ENCODE measurements at regions not wholly inside any gene's neighbourhood (a gene's known extent, or its start where the extent isn't known, plus 50 kb on each side); places are given as distances from the start of the nearest gene placed in this dataset.
"Not testable (repeated sequence)": the region's sequence is repeated elsewhere in the genome, so short reads cannot be mapped to it uniquely, and the experiment has no call there.

- DNase-seq (ENCODE audit: low read depth); in situ Hi-C loops (cut with HindIII; ENCODE audit: low pct_unique_long_range_greater_than_20kb, low sequenced_read_pairs): not testable (repeated sequence)
These were observed 5404.8 kb upstream of the TPTE start for GRCh38 chr21:5116344-5117123.

- in situ Hi-C loops (cut with HindIII; ENCODE audit: low pct_unique_long_range_greater_than_20kb, low sequenced_read_pairs); DNase-seq (ENCODE audit: low read depth): not testable (repeated sequence)
These were observed 5404.2 kb upstream of the TPTE start for GRCh38 chr21:5117135-5117534.

GRCh38 chr21:5117666-5118295 lies 5403.6 kb upstream of the TPTE start:
- DNase-seq (ENCODE audit: low read depth); in situ Hi-C loops (cut with HindIII; ENCODE audit: low pct_unique_long_range_greater_than_20kb, low sequenced_read_pairs): not testable (repeated sequence)

- DNase-seq (ENCODE audit: low read depth); in situ Hi-C loops (cut with HindIII; ENCODE audit: low pct_unique_long_range_greater_than_20kb, low sequenced_read_pairs): not testable (repeated sequence)
These were observed 5403.1 kb upstream of the TPTE start for GRCh38 chr21:5118296-5118679.

GRCh38 chr21:5119179-5119578 lies 5402.2 kb upstream of the TPTE start:
- in situ Hi-C loops (cut with HindIII; ENCODE audit: low pct_unique_long_range_greater_than_20kb, low sequenced_read_pairs); DNase-seq (ENCODE audit: low read depth): not testable (repeated sequence)

- not testable (repeated sequence) for DNase-seq (ENCODE audit: low read depth)
These were observed 5400.0 kb upstream of the TPTE start for GRCh38 chr21:5121399-5121798.

GRCh38 chr21:5121849-5122248 lies 5399.5 kb upstream of the TPTE start:
- in situ Hi-C loops (cut with HindIII; ENCODE audit: low pct_unique_long_range_greater_than_20kb, low sequenced_read_pairs) = not testable (repeated sequence)

More at GRCh38 chr21:5121399-5121798, 5400.0 kb upstream of the TPTE start:
- in situ Hi-C loops (cut with HindIII; ENCODE audit: low pct_unique_long_range_greater_than_20kb, low sequenced_read_pairs) = not testable (repeated sequence)

GRCh38 chr21:5123655-5124054 lies 5397.7 kb upstream of the TPTE start:
- in situ Hi-C loops (cut with HindIII; ENCODE audit: low pct_unique_long_range_greater_than_20kb, low sequenced_read_pairs); DNase-seq (ENCODE audit: low read depth): not testable (repeated sequence)

More at GRCh38 chr21:5121849-5122248, 5399.5 kb upstream of the TPTE start:
- DNase-seq (ENCODE audit: low read depth) = not testable (repeated sequence)

GRCh38 chr21:5128261-5128660 lies 5393.1 kb upstream of the TPTE start:
- peak; percentile 66 for DNase-seq (ENCODE audit: low read depth)
- in situ Hi-C loops (cut with HindIII; ENCODE audit: low pct_unique_long_range_greater_than_20kb, low sequenced_read_pairs) = not testable (repeated sequence)

GRCh38 chr21:5133824-5134223 lies 5387.6 kb upstream of the TPTE start:
- DNase-seq (ENCODE audit: low read depth); in situ Hi-C loops (cut with HindIII; ENCODE audit: low pct_unique_long_range_greater_than_20kb, low sequenced_read_pairs): not testable (repeated sequence)

- not testable (repeated sequence) for DNase-seq (ENCODE audit: low read depth)
These were observed 5385.0 kb upstream of the TPTE start for GRCh38 chr21:5136406-5136805.

GRCh38 chr21:5137006-5137405 lies 5384.4 kb upstream of the TPTE start:
- DNase-seq (ENCODE audit: low read depth); in situ Hi-C loops (cut with HindIII; ENCODE audit: low pct_unique_long_range_greater_than_20kb, low sequenced_read_pairs): not testable (repeated sequence)

More at GRCh38 chr21:5136406-5136805, 5385.0 kb upstream of the TPTE start:
- in situ Hi-C loops (cut with HindIII; ENCODE audit: low pct_unique_long_range_greater_than_20kb, low sequenced_read_pairs) = not testable (repeated sequence)

- DNase-seq (ENCODE audit: low read depth) = not testable (repeated sequence)
These were observed 5382.7 kb upstream of the TPTE start for GRCh38 chr21:5138687-5139086.

GRCh38 chr21:5139528-5139927 lies 5381.9 kb upstream of the TPTE start:
- in situ Hi-C loops (cut with HindIII; ENCODE audit: low pct_unique_long_range_greater_than_20kb, low sequenced_read_pairs); DNase-seq (ENCODE audit: low read depth): not testable (repeated sequence)

More at GRCh38 chr21:5138687-5139086, 5382.7 kb upstream of the TPTE start:
- in situ Hi-C loops (cut with HindIII; ENCODE audit: low pct_unique_long_range_greater_than_20kb, low sequenced_read_pairs) = not testable (repeated sequence)

GRCh38 chr21:5143011-5143410 lies 5378.4 kb upstream of the TPTE start:
- DNase-seq (ENCODE audit: low read depth); in situ Hi-C loops (cut with HindIII; ENCODE audit: low pct_unique_long_range_greater_than_20kb, low sequenced_read_pairs): not testable (repeated sequence)

- in situ Hi-C loops (cut with HindIII; ENCODE audit: low pct_unique_long_range_greater_than_20kb, low sequenced_read_pairs); DNase-seq (ENCODE audit: low read depth): not testable (repeated sequence)
These were observed 5376.7 kb upstream of the TPTE start for GRCh38 chr21:5144731-5145130.

GRCh38 chr21:5147685-5148084 lies 5373.7 kb upstream of the TPTE start:
- DNase-seq (ENCODE audit: low read depth); in situ Hi-C loops (cut with HindIII; ENCODE audit: low pct_unique_long_range_greater_than_20kb, low sequenced_read_pairs): not testable (repeated sequence)

- in situ Hi-C loops (cut with HindIII; ENCODE audit: low pct_unique_long_range_greater_than_20kb, low sequenced_read_pairs) = not testable (repeated sequence)
These were observed 5372.2 kb upstream of the TPTE start for GRCh38 chr21:5149222-5149621.

More at GRCh38 chr21:5149222-5149621, 5372.2 kb upstream of the TPTE start:
- not testable (repeated sequence) for DNase-seq (ENCODE audit: low read depth)
